ENCODE measurements at regions not wholly inside any gene's neighbourhood (a gene's known extent, or its start where the extent isn't known, plus 50 kb on each side); places are given as distances from the start of the nearest gene placed in this dataset.
"Not testable (repeated sequence)": the region's sequence is repeated elsewhere in the genome, so short reads cannot be mapped to it uniquely, and the experiment has no call there.

- DNase-seq (ENCODE audit: low read depth): no peak
- no peak overlapping the region for H3K4me3 ChIP-seq (ENCODE audit: low read depth, low read length)
- TF ChIP-seq MYC (IDR thresholded peaks at IDR 0.05; ENCODE audit: low read depth, low read length): no peak
- TF ChIP-seq, protein P1, sequence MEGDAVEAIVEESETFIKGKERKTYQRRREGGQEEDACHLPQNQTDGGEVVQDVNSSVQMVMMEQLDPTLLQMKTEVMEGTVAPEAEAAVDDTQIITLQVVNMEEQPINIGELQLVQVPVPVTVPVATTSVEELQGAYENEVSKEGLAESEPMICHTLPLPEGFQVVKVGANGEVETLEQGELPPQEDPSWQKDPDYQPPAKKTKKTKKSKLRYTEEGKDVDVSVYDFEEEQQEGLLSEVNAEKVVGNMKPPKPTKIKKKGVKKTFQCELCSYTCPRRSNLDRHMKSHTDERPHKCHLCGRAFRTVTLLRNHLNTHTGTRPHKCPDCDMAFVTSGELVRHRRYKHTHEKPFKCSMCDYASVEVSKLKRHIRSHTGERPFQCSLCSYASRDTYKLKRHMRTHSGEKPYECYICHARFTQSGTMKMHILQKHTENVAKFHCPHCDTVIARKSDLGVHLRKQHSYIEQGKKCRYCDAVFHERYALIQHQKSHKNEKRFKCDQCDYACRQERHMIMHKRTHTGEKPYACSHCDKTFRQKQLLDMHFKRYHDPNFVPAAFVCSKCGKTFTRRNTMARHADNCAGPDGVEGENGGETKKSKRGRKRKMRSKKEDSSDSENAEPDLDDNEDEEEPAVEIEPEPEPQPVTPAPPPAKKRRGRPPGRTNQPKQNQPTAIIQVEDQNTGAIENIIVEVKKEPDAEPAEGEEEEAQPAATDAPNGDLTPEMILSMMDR (IDR thresholded peaks at IDR 0.05; ENCODE audit: low read depth, low read length): no peak
- no peak for TF ChIP-seq MAX (IDR thresholded peaks at IDR 0.05; ENCODE audit: low read depth, low read length)
- no peak for TF ChIP-seq POLR2A (IDR thresholded peaks at IDR 0.05; ENCODE audit: extremely low read depth, insufficient read length)
These were observed 445.6 kb upstream of the CA10 start for GRCh38 chr17:52604105-52604504.

DNA sequence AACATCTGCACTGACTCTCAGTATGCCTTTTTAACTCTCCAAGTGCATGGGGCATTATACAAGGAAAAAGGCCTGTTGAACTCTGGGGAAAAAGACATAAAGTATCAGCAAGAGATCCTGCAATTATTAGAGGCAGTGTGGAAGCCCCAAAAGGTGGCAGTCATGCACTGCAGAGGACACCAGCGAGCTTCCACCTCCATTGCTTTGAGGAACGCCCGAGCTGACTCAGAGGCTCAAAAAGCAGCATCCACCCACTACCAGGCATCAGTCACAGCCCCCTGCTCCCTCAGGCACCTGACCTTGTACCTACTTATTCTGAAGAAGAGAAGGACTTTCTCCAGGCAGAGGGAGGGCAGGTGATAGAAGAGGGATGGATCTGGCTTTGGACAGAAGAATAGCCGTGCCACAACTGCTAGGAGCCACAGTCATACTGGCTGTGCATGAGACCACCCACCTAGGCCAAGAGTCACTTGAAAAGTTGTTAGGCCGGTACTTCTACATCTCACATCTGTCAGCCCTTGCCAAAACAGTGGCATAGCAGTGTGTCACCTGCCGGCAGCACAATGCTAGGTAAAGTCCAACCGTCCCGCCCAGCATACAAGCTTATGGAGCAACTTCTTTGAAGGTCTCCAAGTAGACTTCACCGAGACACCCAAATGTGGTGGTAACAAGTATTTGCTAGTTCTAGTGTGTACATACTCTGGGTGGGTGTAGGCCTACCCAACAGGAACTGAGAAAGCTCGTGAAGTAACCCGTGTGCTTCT, 439.1 kb upstream of the CA10 start:
- H3K4me3 ChIP-seq (ENCODE audit: low read depth, low read length): not testable (repeated sequence)
- peak; percentile 2 for DNase-seq (ENCODE audit: low read depth)

GRCh38 chr17:52594516-52594915, 436.0 kb upstream of the CA10 start:
- no peak for DNase-seq (ENCODE audit: low read depth)
- no peak overlapping the region for H3K4me3 ChIP-seq (ENCODE audit: low read depth, low read length)
- TF ChIP-seq, protein P1 (IDR thresholded peaks at IDR 0.05; ENCODE audit: low read depth, low read length): no peak
- TF ChIP-seq POLR2A (IDR thresholded peaks at IDR 0.05; ENCODE audit: extremely low read depth, insufficient read length) (no peak), MYC (IDR thresholded peaks at IDR 0.05; ENCODE audit: low read depth, low read length) (no peak), MAX (IDR thresholded peaks at IDR 0.05; ENCODE audit: low read depth, low read length) (no peak)

DNA sequence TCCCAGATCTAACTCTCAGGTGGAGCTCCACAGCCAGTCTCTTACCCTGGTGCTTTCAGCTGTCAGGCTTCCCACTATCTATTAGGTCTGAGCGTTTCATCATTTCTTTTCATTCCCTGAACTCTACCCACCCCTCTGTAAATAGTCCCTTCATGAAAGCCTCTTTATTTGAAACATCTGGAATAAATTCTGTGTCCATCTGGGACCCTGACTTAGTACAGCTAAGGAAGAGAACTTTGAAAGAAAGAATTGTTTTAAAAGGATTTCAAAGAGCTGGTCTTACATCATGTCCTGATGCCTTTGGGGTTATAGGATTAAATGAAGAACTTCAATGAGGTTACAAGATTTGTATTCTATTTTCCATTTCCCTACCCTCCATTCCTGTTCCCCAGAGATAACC, 388.5 kb upstream of the CA10 start:
- no peak for DNase-seq (ENCODE audit: low read depth)

DNA sequence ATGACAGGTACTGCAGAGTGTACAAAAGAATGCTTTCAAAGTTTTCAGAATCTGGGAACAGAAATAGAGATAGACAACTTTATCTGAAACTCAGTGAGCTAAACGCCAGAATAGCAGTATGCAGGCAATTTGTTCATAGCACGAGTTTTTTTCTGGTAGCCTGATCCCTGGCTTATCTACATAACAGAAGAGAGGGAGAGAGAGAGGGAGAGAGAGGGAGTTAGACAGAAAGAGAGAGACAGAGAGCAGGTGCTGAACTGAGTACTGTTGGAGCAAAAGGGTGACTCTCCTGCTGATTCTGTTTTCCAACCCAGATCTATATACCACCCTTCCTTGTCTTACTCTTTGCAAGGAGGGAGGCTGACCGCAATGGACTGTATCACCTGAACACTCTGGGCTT, 388.0 kb upstream of the CA10 start:
- no peak overlapping the region for H3K4me3 ChIP-seq (ENCODE audit: low read depth, low read length)
- TF ChIP-seq, protein P1 (IDR thresholded peaks at IDR 0.05; ENCODE audit: low read depth, low read length): no peak
- no peak for TF ChIP-seq MAX (IDR thresholded peaks at IDR 0.05; ENCODE audit: low read depth, low read length)
- TF ChIP-seq POLR2A (IDR thresholded peaks at IDR 0.05; ENCODE audit: extremely low read depth, insufficient read length): no peak
- TF ChIP-seq MYC (IDR thresholded peaks at IDR 0.05; ENCODE audit: low read depth, low read length): no peak
- no peak for DNase-seq (ENCODE audit: low read depth)

More for the DNA sequence above, 388.5 kb upstream of the CA10 start:
- TF ChIP-seq MYC (IDR thresholded peaks at IDR 0.05; ENCODE audit: low read depth, low read length): no peak
- TF ChIP-seq, protein P1 (IDR thresholded peaks at IDR 0.05; ENCODE audit: low read depth, low read length): no peak
- no peak overlapping the region for H3K4me3 ChIP-seq (ENCODE audit: low read depth, low read length)

GRCh38 chr17:52537421-52537820, 378.9 kb upstream of the CA10 start:
- H3K4me3 ChIP-seq (ENCODE audit: low read depth, low read length): no peak overlapping the region
- TF ChIP-seq POLR2A (IDR thresholded peaks at IDR 0.05; ENCODE audit: extremely low read depth, insufficient read length): no peak
- TF ChIP-seq, protein P1 (IDR thresholded peaks at IDR 0.05; ENCODE audit: low read depth, low read length): no peak
- no peak for TF ChIP-seq MYC (IDR thresholded peaks at IDR 0.05; ENCODE audit: low read depth, low read length)
- no peak for TF ChIP-seq MAX (IDR thresholded peaks at IDR 0.05; ENCODE audit: low read depth, low read length)
- DNase-seq (ENCODE audit: low read depth): no peak
